OCI-LY7 (cell line): ENCODE measurements at regions not wholly inside any gene's neighbourhood (a gene's known extent, or its start where the extent isn't known, plus 50 kb on each side); places are given as distances from the start of the nearest gene placed in this dataset.

ENCODE experiments used
- CTCF ChIP-seq: fragments of 200-600 bp; sonication (generic); conservative IDR thresholded peaks from 2 replicates; pipeline ENCODE4 v1.5.1; 2014; ENCODE audit warnings: mild to moderate bottlenecking, antibody characterized with exemption, low read length, moderate library complexity, mixed read lengths
- EZH2phosphoT487 ChIP-seq: fragments of 200-600 bp; sonication (generic); IDR thresholded peaks from 2 replicates; pipeline ENCODE4 v1.6.1; 2018; ENCODE audit warnings: low read depth, borderline replicate concordance, mild to moderate bottlenecking, mixed run types, antibody characterized with exemption, low read length, moderate library complexity, mixed read lengths

- TF ChIP-seq CTCF, result no peak
- TF ChIP-seq EZH2phosphoT487, result no peak
Measured at GRCh38 chr3:34376691-34377090, 578.3 kb downstream of the PDCD6IP start.
